Fibroblast of mammary gland (primary cell): ENCODE measurements at regions not wholly inside any gene's neighbourhood (a gene's known extent, or its start where the extent isn't known, plus 50 kb on each side); places are given as distances from the start of the nearest gene placed in this dataset.
A peak's percentile ranks its signal among the peaks of the same experiment; 100 is the strongest.
"Not testable (repeated sequence)": the region's sequence is repeated elsewhere in the genome, so short reads cannot be mapped to it uniquely, and the experiment has no call there.

ENCODE experiments used
- DNase-seq: peaks from one replicate; pipeline ENCODE4 v3.0.0-alpha.2; 2010; ENCODE audit warnings: low read depth
- H3K4me3 ChIP-seq: 2 replicates; pipeline ENCODE4 v1.5.1; 2011; ENCODE audit warnings: low read depth, mild to moderate bottlenecking, low read length, moderate library complexity; ENCODE audit not compliant: control insufficient read depth
- TF ChIP-seq, protein P1 (sequence below): conservative IDR thresholded peaks from 2 replicates; pipeline ENCODE4 v1.5.1; 2011; ENCODE audit warnings: low read depth, low read length, inconsistent platforms; ENCODE audit not compliant: control insufficient read depth, insufficient read depth

DNA sequence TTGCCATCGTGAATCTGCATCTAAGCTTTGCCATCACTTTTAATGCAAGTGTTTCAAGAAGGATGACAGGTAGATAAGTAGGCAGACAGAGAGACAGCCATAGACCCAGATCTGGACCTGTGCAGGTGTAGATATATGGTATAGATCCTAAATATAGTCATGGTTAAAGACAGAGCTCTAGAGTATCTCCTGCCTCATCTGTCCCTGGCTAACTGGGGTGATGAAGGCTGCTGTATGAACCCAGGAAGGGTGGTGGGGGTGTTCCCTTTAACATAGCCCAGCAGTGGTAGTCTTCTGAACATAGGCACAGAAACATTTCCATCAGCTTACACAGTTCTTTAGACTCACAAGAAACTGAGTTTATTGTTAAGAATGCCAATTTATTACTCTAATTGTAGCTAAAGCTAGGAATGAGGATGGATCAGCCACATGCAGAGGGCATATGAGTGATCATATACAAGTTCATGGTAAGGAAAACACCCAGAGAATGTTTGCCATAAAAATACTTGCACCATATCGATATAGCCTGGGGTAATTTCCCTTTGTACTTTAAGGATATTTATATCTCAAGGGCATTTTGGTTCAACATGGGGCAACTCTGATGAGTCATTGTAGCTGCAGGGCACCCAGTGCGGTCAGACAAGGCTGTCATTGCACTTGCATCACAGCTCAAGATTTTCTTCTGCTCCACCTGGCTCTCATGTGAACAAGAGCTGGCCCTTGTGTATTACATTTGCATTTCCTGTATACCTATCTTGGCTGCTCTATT is 587.2 kb downstream of the EPM2A start:
- TF ChIP-seq, protein P1, sequence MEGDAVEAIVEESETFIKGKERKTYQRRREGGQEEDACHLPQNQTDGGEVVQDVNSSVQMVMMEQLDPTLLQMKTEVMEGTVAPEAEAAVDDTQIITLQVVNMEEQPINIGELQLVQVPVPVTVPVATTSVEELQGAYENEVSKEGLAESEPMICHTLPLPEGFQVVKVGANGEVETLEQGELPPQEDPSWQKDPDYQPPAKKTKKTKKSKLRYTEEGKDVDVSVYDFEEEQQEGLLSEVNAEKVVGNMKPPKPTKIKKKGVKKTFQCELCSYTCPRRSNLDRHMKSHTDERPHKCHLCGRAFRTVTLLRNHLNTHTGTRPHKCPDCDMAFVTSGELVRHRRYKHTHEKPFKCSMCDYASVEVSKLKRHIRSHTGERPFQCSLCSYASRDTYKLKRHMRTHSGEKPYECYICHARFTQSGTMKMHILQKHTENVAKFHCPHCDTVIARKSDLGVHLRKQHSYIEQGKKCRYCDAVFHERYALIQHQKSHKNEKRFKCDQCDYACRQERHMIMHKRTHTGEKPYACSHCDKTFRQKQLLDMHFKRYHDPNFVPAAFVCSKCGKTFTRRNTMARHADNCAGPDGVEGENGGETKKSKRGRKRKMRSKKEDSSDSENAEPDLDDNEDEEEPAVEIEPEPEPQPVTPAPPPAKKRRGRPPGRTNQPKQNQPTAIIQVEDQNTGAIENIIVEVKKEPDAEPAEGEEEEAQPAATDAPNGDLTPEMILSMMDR, result no peak
- peak; percentile 73 for DNase-seq

DNA sequence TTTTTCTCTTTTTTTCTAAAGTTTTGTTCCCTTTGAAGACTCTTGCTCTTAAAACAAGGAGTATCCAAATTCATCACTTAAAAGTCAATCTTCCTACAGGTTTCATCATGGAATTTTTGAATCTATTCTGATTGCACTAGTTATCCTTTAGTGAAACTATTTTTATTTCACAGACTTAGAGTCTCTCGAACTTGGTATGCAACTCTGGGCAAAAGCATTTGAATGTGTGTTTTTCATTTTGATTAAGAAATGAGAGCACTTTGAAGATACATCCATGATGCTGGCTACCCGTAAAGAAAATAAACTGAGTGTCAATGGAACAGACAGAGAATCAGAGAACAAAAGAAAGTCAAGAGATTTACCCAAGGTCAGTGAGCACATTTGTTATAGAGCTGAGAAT is 586.5 kb downstream of the EPM2A start:
- no peak overlapping the region for H3K4me3 ChIP-seq
- TF ChIP-seq, protein P1, result no peak
- DNase-seq, result no peak

More for the DNA sequence above, 587.2 kb downstream of the EPM2A start:
- H3K4me3 ChIP-seq, result no peak overlapping the region

GRCh38 chr6:145151624-145152023 is 583.7 kb downstream of the EPM2A start:
- no peak overlapping the region for H3K4me3 ChIP-seq
- TF ChIP-seq, protein P1, result no peak
- DNase-seq, result no peak

DNA sequence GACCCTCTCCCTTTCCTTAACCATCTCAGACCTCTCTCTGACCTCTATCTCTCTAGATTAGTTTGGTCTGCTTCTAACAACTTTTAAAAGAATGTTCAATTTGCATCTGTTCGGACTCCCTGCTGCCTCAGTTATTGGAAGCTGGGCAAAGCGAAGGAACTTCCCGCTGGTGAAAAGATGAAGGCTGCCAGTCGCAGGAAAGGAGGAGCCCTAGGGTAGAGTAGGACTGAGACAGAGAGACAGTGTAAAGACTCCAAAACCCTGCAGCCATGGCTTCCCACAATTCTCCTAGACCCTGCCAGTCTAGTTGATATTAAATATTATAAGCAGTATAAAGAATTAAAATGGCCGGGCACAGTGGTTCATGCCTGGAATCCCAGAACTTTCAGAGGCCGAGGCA is 581.8 kb downstream of the EPM2A start:
- TF ChIP-seq, protein P1, result no peak
- no peak overlapping the region for H3K4me3 ChIP-seq
- DNase-seq, result no peak

DNA sequence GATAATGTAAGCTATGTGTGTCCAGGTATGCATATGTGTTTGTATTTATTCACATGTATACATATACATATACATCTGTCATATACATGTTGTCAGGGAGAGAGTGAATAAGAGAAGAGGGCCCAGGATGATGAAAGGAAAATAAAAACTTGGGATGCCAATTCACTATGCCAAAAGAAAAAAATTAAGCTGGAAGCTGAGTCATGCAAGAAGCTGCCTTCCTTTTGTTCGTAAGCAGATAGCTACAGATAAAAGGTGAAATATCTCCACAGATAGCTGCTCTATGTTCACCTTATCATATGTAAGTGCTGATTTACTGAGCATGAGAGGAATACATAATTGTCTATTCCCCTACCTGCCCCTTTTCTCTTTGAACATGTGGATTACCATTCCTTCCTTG is 579.9 kb downstream of the EPM2A start:
- DNase-seq, result peak; percentile 38
- TF ChIP-seq, protein P1, result no peak
- H3K4me3 ChIP-seq, result no peak overlapping the region

- H3K4me3 ChIP-seq, result no peak overlapping the region
- peak; percentile 40 for DNase-seq
- TF ChIP-seq, protein P1, result no peak
Measured at GRCh38 chr6:145155873-145156782, 579.2 kb downstream of the EPM2A start.

DNA sequence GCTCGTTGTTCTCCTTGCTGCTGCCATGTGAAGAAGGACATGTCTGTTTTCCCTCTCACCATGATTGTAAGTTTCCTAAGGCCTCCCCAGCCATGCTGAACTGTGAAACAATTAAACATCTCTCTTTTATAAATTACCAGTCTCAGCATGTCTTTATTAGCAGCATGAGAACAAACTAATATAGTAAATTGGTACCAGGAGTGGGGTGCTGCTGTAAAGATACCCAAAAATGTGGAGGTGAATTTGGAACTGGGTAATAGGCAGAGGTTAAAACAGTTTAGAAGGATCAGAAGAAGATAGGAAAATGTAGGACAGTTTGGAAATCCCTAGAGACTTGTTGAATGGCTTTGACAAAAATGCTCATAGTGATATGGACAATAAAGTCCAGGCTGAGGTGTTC is 576.7 kb downstream of the EPM2A start:
- not testable (repeated sequence) for H3K4me3 ChIP-seq, DNase-seq
